Osteocyte (in vitro differentiated cells): ENCODE measurements at regions not wholly inside any gene's neighbourhood (a gene's known extent, or its start where the extent isn't known, plus 50 kb on each side); places are given as distances from the start of the nearest gene placed in this dataset.

Experiments used
- DNase-seq: peaks from one replicate; pipeline ENCODE4 v3.0.0; 2021; ENCODE audit warnings: mixed read lengths; ENCODE audit not compliant: unreplicated experiment; ENCODE audit errors: extremely low spot score
- H3K27ac Mint-ChIP-seq: one replicate; pipeline ENCODE4 v1.8.0; 2021; ENCODE audit warnings: mild to moderate bottlenecking, mixed read lengths; ENCODE audit not compliant: unreplicated experiment
- H3K27me3 Mint-ChIP-seq: one replicate; pipeline ENCODE4 v1.8.0; 2021; ENCODE audit warnings: mixed read lengths; ENCODE audit not compliant: unreplicated experiment
- H3K36me3 Mint-ChIP-seq: one replicate; pipeline ENCODE4 v1.8.0; 2021; ENCODE audit warnings: mixed read lengths; ENCODE audit not compliant: unreplicated experiment
- H3K4me1 Mint-ChIP-seq: one replicate; pipeline ENCODE4 v1.8.0; 2021; ENCODE audit warnings: mixed read lengths; ENCODE audit not compliant: unreplicated experiment
- H3K4me3 Mint-ChIP-seq: one replicate; pipeline ENCODE4 v1.8.0; 2021; ENCODE audit warnings: mild to moderate bottlenecking, moderate library complexity, mixed read lengths; ENCODE audit not compliant: unreplicated experiment
- H3K9me3 Mint-ChIP-seq: one replicate; pipeline ENCODE4 v1.8.0; 2021; ENCODE audit warnings: mixed read lengths; ENCODE audit not compliant: unreplicated experiment
- TF ChIP-seq, protein P1 (sequence below): fragments of 200-600 bp; sonication (generic); IDR thresholded peaks from 2 replicates; pipeline ENCODE4 v1.5.0; 2021; ENCODE audit warnings: antibody characterized with exemption, mild to moderate bottlenecking, moderate library complexity

DNA sequence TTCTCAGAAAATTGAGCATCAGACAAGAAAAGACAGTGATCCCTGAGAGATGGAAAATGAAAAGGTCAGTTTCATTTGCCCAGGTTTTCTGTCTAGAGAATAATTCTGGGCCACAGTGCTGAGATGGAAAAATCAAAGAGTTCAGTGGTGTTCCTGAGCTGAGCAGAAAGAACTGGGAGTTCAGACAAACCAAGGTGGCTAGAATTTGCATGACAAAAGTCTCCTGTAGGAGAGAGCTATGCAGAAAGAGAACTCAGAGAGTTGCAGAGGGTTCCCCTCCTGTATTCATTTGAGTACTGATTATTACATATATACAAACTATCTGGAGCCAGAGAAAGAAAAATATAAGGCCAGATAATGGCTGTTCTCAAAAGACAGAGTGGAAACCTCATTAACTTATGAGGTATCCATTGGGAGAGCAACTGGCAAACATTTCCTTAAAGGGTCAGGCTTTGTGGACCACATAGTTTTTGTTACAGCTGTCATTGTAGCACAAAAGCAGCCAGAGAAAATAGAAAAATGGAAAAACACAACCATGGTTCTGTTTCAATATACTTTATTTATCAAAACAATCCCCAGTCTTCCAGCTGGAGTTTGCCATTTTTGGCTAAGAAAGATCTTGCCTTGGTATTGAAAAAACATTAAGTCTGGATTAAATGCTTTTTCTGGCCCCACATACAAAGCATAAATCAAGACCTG, 1004.1 kb downstream of the TBL1XR1 start:
- H3K9me3 Mint-ChIP-seq: peaks cover 25% of the 10 kb centered on the region
- no peaks in the 10 kb centered on the region for H3K36me3 Mint-ChIP-seq
- H3K4me1 Mint-ChIP-seq: peaks cover 13% of the 10 kb centered on the region
- H3K27ac Mint-ChIP-seq: peak overlapping the region; percentile 37
- no peak overlapping the region for H3K4me3 Mint-ChIP-seq
- H3K27me3 Mint-ChIP-seq: peaks cover 3% of the 10 kb centered on the region
- DNase-seq: no peak
- TF ChIP-seq, protein P1, sequence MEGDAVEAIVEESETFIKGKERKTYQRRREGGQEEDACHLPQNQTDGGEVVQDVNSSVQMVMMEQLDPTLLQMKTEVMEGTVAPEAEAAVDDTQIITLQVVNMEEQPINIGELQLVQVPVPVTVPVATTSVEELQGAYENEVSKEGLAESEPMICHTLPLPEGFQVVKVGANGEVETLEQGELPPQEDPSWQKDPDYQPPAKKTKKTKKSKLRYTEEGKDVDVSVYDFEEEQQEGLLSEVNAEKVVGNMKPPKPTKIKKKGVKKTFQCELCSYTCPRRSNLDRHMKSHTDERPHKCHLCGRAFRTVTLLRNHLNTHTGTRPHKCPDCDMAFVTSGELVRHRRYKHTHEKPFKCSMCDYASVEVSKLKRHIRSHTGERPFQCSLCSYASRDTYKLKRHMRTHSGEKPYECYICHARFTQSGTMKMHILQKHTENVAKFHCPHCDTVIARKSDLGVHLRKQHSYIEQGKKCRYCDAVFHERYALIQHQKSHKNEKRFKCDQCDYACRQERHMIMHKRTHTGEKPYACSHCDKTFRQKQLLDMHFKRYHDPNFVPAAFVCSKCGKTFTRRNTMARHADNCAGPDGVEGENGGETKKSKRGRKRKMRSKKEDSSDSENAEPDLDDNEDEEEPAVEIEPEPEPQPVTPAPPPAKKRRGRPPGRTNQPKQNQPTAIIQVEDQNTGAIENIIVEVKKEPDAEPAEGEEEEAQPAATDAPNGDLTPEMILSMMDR: no peak

DNA sequence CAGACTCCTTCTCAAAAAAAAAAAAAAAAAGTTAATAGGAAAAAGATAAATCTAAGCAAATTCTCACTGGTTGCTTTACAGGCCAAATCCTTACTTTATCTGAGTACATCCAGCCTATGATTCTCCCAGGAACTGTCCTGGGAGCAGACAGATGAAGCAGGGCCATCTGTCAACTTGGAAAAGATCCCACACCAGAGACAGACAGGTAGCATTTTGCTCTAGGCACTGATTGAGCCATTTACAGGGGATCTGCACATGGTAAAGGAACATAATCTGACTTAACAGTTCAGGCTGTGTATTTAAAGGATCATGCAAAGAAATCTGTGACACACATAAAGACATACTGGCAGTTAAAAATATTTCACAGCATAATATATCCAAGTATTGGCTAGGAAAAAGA, 1006.5 kb downstream of the TBL1XR1 start:
- H3K27me3 Mint-ChIP-seq: peaks cover 8% of the 10 kb centered on the region
- H3K27ac Mint-ChIP-seq: no peak overlapping the region
- peaks cover 15% of the 10 kb centered on the region for H3K9me3 Mint-ChIP-seq
- no peak overlapping the region for H3K4me3 Mint-ChIP-seq
- TF ChIP-seq, protein P1: no peak
- H3K4me1 Mint-ChIP-seq: peaks cover 13% of the 10 kb centered on the region
- DNase-seq: no peak
- no peaks in the 10 kb centered on the region for H3K36me3 Mint-ChIP-seq

DNA sequence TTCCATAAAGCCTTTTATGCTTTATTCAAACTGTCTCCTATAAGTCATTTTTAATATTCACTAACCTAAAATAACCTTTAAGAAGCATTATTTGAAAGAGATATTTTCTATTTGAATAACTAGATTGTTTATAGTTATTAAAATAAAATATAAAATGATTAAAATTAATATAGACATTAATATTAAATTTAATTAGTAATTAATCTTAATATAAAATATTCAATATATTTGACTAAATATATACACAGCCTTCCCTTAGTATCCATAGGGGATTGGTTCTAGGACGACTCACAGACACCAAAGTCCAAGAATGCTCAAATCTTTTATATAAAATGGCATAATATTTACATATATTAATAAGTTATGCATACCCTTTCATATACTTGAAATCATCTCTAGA, 1014.1 kb downstream of the TBL1XR1 start:
- Mint-ChIP-seq H3K27ac (no peak overlapping the region), H3K4me1 (no peaks in the 10 kb centered on the region), H3K9me3 (no peaks in the 10 kb centered on the region), H3K27me3 (peaks cover 8% of the 10 kb centered on the region), H3K36me3 (no peaks in the 10 kb centered on the region), H3K4me3 (no peak overlapping the region)
- no peak for DNase-seq
- TF ChIP-seq, protein P1: no peak

DNA sequence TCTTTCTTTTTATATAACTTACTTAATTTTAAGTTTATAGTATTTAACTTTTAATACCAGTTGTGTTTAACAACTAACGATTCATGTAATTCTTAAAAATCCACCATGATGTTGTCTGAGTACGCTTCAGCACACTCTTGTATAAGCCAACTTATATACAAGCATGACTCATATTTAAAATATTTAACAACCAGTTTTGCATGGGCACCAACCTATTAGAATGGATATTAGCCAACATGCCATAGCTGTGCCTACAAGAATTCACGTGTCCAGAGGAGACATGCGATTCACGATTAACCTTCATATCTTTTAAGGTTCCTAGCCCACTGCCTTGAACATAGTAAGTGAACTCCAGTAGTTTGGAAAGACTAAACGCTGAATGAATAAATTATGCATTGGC, 1023.2 kb downstream of the TBL1XR1 start:
- DNase-seq: no peak
- no peaks in the 10 kb centered on the region for H3K4me1 Mint-ChIP-seq
- H3K9me3 Mint-ChIP-seq: no peaks in the 10 kb centered on the region
- peaks cover 2% of the 10 kb centered on the region for H3K27me3 Mint-ChIP-seq
- H3K36me3 Mint-ChIP-seq: no peaks in the 10 kb centered on the region
- TF ChIP-seq, protein P1: no peak
- H3K4me3 Mint-ChIP-seq: no peak overlapping the region
- H3K27ac Mint-ChIP-seq: no peak overlapping the region

DNA sequence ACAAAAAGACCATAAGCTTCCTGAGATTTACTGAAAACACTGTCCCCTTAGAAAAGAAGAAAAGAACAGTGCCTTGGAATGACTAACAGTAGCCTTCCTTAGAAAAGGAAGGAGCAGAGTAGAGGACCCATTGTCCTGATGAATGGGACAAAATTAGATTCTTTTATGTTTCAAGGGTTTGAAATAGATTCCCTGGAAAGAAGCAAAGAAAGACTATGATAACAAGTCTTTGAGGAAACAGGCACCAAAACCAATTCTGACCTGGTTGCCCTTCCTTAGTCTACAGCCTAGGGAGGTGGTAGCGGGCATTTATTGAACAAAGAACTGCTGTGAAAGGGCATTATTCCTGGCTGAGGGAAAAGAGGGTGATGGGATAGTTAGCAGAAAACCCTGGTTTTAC, 1024.8 kb downstream of the TBL1XR1 start:
- no peak for DNase-seq
- TF ChIP-seq, protein P1: no peak
- Mint-ChIP-seq H3K4me1 (no peaks in the 10 kb centered on the region), H3K9me3 (no peaks in the 10 kb centered on the region), H3K4me3 (no peak overlapping the region), H3K27ac (no peak overlapping the region), H3K27me3 (peaks cover 5% of the 10 kb centered on the region), H3K36me3 (no peaks in the 10 kb centered on the region)
